ENCODE measurements at regions not wholly inside any gene's neighbourhood (a gene's known extent, or its start where the extent isn't known, plus 50 kb on each side); places are given as distances from the start of the nearest gene placed in this dataset.

- TF ChIP-seq CTCF (IDR thresholded peaks at IDR 0.05) = no peak
- no peak for TF ChIP-seq POLR2AphosphoS5 (IDR thresholded peaks at IDR 0.05)
- no peak for TF ChIP-seq EP300 (IDR thresholded peaks at IDR 0.05; ENCODE audit: low read depth)
These were observed 695.5 kb downstream of the INHBA start for GRCh38 chr7:41007351-41007751.
